HepG2 (cell line): ENCODE measurements at regions not wholly inside any gene's neighbourhood (a gene's known extent, or its start where the extent isn't known, plus 50 kb on each side); places are given as distances from the start of the nearest gene placed in this dataset.

Experiments used
- ATAC-seq: fragments of 200-7000 bp; cut with Tn5 transposase; 3 replicates; pipeline ENCODE4 v1.9.1; 2020; ENCODE audit warnings: mild to moderate bottlenecking, moderate library complexity
- BruUV-seq: library from RNA; stranded (reverse); fragments of 400-500 nt; replicated peaks from 2 replicates; lab custom pipeline; 2021; lab: Mats Ljungman, UMichigan
- CTCF ChIA-PET: fragments of 300-600 bp; formaldehyde crosslinking; extraction: SDS; loops from one replicate; lab custom pipeline; 2021; ENCODE audit warnings: low total read pairs, inconsistent platforms, low intra/inter-chr PET ratio; lab: Yijun Ruan, JAX
- POLR2A ChIA-PET: fragments of 350-600 bp; sonication (Branson Sonifier 250); formaldehyde crosslinking; loops from one replicate; lab custom pipeline; 2020; ENCODE audit warnings: antibody characterized with exemption, inconsistent platforms; lab: Yijun Ruan, JAX
- DNase-seq: peaks from one replicate; pipeline ENCODE4 v3.0.0-alpha.2; 2015; ENCODE audit warnings: low spot score
- FAIRE-seq: peaks from 3 replicates; lab custom pipeline; 2011; peaks lifted over from hg19 to GRCh38; lab: Jason Lieb, UNC
- H2AFZ ChIP-seq: one replicate; pipeline ENCODE4 v1.6.1; 2011; ENCODE audit warnings: low read length, inconsistent platforms
- H3K27ac ChIP-seq: fragments of 300-600 bp; 3 replicates; pipeline ENCODE4 v1.8.0; 2011; ENCODE audit warnings: mixed run types, mild to moderate bottlenecking, mixed read lengths, low read length, inconsistent platforms; ENCODE audit not compliant: insufficient read depth; ENCODE audit errors: extremely low read length
- H3K27me3 ChIP-seq, 2 experiments: fragments of 200-600 bp in 1 of 2; 2 replicates in 1 of 2; 3 replicates in 1 of 2; pipeline versions ENCODE4 v1.6.0 to v1.8.0; 2011; ENCODE audit warnings: low read length in 2 of 2, mild to moderate bottlenecking in 2 of 2, moderate library complexity in 2 of 2, inconsistent platforms in 1 of 2; ENCODE audit not compliant: insufficient read depth in 2 of 2, control insufficient read depth in 1 of 2
- H3K36me3 ChIP-seq, 2 experiments: fragments of 200-600 bp in 1 of 2; replicated peaks in 1 of 2; 2 replicates in 1 of 2; 3 replicates in 1 of 2; pipeline versions ENCODE4 v1.5.1 to v1.8.0; 2011; ENCODE audit warnings: low read length in 2 of 2, inconsistent platforms in 1 of 2; ENCODE audit not compliant: insufficient read depth in 2 of 2, control insufficient read depth in 1 of 2
- H3K4me1 ChIP-seq: 2 replicates; pipeline ENCODE4 v1.5.1; 2012; ENCODE audit warnings: low read length, inconsistent platforms; ENCODE audit not compliant: insufficient read depth
- H3K4me2 ChIP-seq: 2 replicates; pipeline ENCODE4 v1.6.0; 2011; ENCODE audit warnings: low read depth, low read length, inconsistent platforms
- H3K4me3 ChIP-seq, 3 experiments: fragments of 200-600 bp in 1 of 3; sonication (generic), shearing (Covaris generic) in 1 of 3; replicated peaks in 1 of 3; 2 replicates each; pipeline ENCODE4 v1.5.1; 2011 to 2016; ENCODE audit warnings: low read length in 3 of 3, inconsistent platforms in 2 of 3, low read depth in 2 of 3, mild to moderate bottlenecking in 2 of 3, control low read depth in 1 of 3, mixed read lengths in 1 of 3; ENCODE audit not compliant: insufficient read depth in 1 of 3
- H3K79me2 ChIP-seq: one replicate; pipeline ENCODE4 v1.6.1; 2011; ENCODE audit warnings: low read length, inconsistent platforms; ENCODE audit not compliant: insufficient read depth
- H3K9ac ChIP-seq: 2 replicates; pipeline ENCODE4 v1.6.0; 2011; ENCODE audit warnings: mild to moderate bottlenecking, low read depth, low read length, inconsistent platforms; ENCODE audit not compliant: insufficient read depth
- H3K9me3 ChIP-seq: 2 replicates; pipeline ENCODE4 v1.5.1; 2012; ENCODE audit warnings: mild to moderate bottlenecking, low read length
- H4K20me1 ChIP-seq: 2 replicates; pipeline ENCODE4 v1.6.0; 2011; ENCODE audit warnings: inconsistent platforms, mild to moderate bottlenecking, low read length, moderate library complexity; ENCODE audit not compliant: insufficient read depth
- BCL3 ChIP-seq: sonication (generic); formaldehyde crosslinking; IDR thresholded peaks from 2 replicates; pipeline ENCODE4 v1.5.1; 2020; ENCODE audit warnings: mild to moderate bottlenecking, missing genetic modification reagents, moderate library complexity
- CERS6 ChIP-seq: sonication (generic); formaldehyde crosslinking; IDR thresholded peaks from 2 replicates; pipeline ENCODE4 v1.5.0; 2020; ENCODE audit warnings: missing genetic modification reagents
- FIP1L1 ChIP-seq: fragments of 200-400 bp; formaldehyde crosslinking; IDR thresholded peaks from 2 replicates; pipeline ENCODE4 v1.6.1; 2018; ENCODE audit warnings: low read depth, mild to moderate bottlenecking, low read length, moderate library complexity, borderline replicate concordance; ENCODE audit not compliant: insufficient read depth
- IRX3 ChIP-seq: sonication (generic); formaldehyde crosslinking; IDR thresholded peaks from 2 replicates; pipeline ENCODE4 v1.8.1; 2023; ENCODE audit warnings: mild to moderate bottlenecking, low read depth, missing genetic modification reagents, borderline replicate concordance
- ZNF101 ChIP-seq: sonication (generic); formaldehyde crosslinking; IDR thresholded peaks from 2 replicates; pipeline ENCODE4 v1.4.0; 2020; ENCODE audit warnings: mild to moderate bottlenecking, low read depth, missing genetic modification reagents, borderline replicate concordance
- WGBS: methylation state at CpG from one replicate; pipeline ENCODE4 v1.1.6; 2017; ENCODE audit warnings: low lambda C conversion rate; 5-methylcytosine and 5-hydroxymethylcytosine counted together
- in situ Hi-C: cut with HindIII; loops from 2 replicates; pipeline ENCODE4 v1.10.0; 2017; ENCODE audit warnings: low pct_unique_long_range_greater_than_20kb; ENCODE audit not compliant: extremely low pct_ligation_motif_present
- intact Hi-C: fragments of 100-400 bp; cut with micrococcal nuclease; formaldehyde crosslinking; loops from one replicate; pipeline ENCODE4 v1.10.0; 2022; ENCODE audit not compliant: unreplicated experiment
- TF ChIP-seq, protein P1 (sequence below): sonication (generic); formaldehyde crosslinking; IDR thresholded peaks from 2 replicates; pipeline ENCODE4 v1.5.1; 2020; ENCODE audit warnings: missing genetic modification reagents, mild to moderate bottlenecking, borderline replicate concordance

- ATAC-seq: no peak
Measured at GRCh38 chr3:127351321-127351720, 63.5 kb upstream of the PRR20G start.

More at GRCh38 chr3:127351321-127351720, 63.5 kb upstream of the PRR20G start:
- no peak overlapping the region for H3K9ac ChIP-seq
- no peak overlapping the region for H3K4me3 ChIP-seq
- POLR2A ChIA-PET: no interaction called here
- CTCF ChIA-PET: no interaction called here
- FAIRE-seq (no peak), DNase-seq (no peak)
- no peaks in the 10 kb centered on the region for H3K4me1 ChIP-seq
- H4K20me1 ChIP-seq: no peaks in the 10 kb centered on the region
- H3K9me3 ChIP-seq: peaks cover 13% of the 10 kb centered on the region
- intact Hi-C loops: no loop called here
- no peak for TF ChIP-seq FIP1L1
- no peak for TF ChIP-seq BCL3 (CRISPR knock-in tag)
- TF ChIP-seq ZNF101 (CRISPR knock-in tag): no peak
- TF ChIP-seq IRX3: no peak
- TF ChIP-seq CERS6 (CRISPR knock-in tag): no peak
- TF ChIP-seq, protein P1, sequence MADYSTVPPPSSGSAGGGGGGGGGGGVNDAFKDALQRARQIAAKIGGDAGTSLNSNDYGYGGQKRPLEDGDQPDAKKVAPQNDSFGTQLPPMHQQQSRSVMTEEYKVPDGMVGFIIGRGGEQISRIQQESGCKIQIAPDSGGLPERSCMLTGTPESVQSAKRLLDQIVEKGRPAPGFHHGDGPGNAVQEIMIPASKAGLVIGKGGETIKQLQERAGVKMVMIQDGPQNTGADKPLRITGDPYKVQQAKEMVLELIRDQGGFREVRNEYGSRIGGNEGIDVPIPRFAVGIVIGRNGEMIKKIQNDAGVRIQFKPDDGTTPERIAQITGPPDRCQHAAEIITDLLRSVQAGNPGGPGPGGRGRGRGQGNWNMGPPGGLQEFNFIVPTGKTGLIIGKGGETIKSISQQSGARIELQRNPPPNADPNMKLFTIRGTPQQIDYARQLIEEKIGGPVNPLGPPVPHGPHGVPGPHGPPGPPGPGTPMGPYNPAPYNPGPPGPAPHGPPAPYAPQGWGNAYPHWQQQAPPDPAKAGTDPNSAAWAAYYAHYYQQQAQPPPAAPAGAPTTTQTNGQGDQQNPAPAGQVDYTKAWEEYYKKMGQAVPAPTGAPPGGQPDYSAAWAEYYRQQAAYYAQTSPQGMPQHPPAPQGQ (CRISPR knock-in tag): no peak
- BruUV-seq: no TSS peak
- no peak overlapping the region for H3K4me2 ChIP-seq
- H3K27me3 ChIP-seq: peaks cover 4 to 25% of the 10 kb centered on the region in 2 experiments; a peak in 3 of 5 replicates
- no peaks in the 10 kb centered on the region for H3K36me3 ChIP-seq
- H3K79me2 ChIP-seq: no peaks in the 10 kb centered on the region
- 19% methylated on average over 10 of the region's 10 CpGs for WGBS
- H2AFZ ChIP-seq: no peak overlapping the region
- H3K27ac ChIP-seq: no peak overlapping the region
- in situ Hi-C loops: no loop called here
